ENCODE measurements at regions not wholly inside any gene's neighbourhood (a gene's known extent, or its start where the extent isn't known, plus 50 kb on each side); places are given as distances from the start of the nearest gene placed in this dataset.

GRCh38 chr7:119969763-119970162 is 303.2 kb upstream of the KCND2 start:
- Mint-ChIP-seq H3K4me1 (ENCODE audit: unreplicated experiment) (no peaks in the 10 kb centered on the region), H3K9me3 (no peaks in the 10 kb centered on the region), H3K4me3 (no peak overlapping the region), H3K27me3 (no peaks in the 10 kb centered on the region), H3K36me3 (no peaks in the 10 kb centered on the region), H3K27ac (no peak overlapping the region)
- DNase-seq (ENCODE audit: extremely low spot score, unreplicated experiment): no peak
- TF ChIP-seq CTCF (conservative IDR thresholded peaks at IDR 0.05): no peak

GRCh38 chr7:119974972-119975371 is 298.0 kb upstream of the KCND2 start:
- Mint-ChIP-seq H3K27me3 (no peaks in the 10 kb centered on the region), H3K4me3 (no peak overlapping the region), H3K27ac (no peak overlapping the region), H3K9me3 (no peaks in the 10 kb centered on the region), H3K36me3 (no peaks in the 10 kb centered on the region), H3K4me1 (ENCODE audit: unreplicated experiment) (no peaks in the 10 kb centered on the region)
- DNase-seq (ENCODE audit: extremely low spot score, unreplicated experiment): no peak
- TF ChIP-seq CTCF (conservative IDR thresholded peaks at IDR 0.05): no peak

- no peak for TF ChIP-seq CTCF (conservative IDR thresholded peaks at IDR 0.05)
- Mint-ChIP-seq H3K4me3 (no peak overlapping the region), H3K27ac (no peak overlapping the region), H3K36me3 (no peaks in the 10 kb centered on the region), H3K27me3 (no peaks in the 10 kb centered on the region), H3K4me1 (ENCODE audit: unreplicated experiment) (no peaks in the 10 kb centered on the region), H3K9me3 (no peaks in the 10 kb centered on the region)
- no peak for DNase-seq (ENCODE audit: extremely low spot score, unreplicated experiment)
Observed at GRCh38 chr7:119982884-119983283, 290.1 kb upstream of the KCND2 start.

GRCh38 chr7:119983468-119983867 is 289.5 kb upstream of the KCND2 start:
- Mint-ChIP-seq H3K36me3 (no peaks in the 10 kb centered on the region), H3K27ac (no peak overlapping the region), H3K9me3 (no peaks in the 10 kb centered on the region)

GRCh38 chr7:119984247-119984646 is 288.7 kb upstream of the KCND2 start:
- no peaks in the 10 kb centered on the region for H3K4me1 Mint-ChIP-seq (ENCODE audit: unreplicated experiment)
- no peak overlapping the region for H3K4me3 Mint-ChIP-seq
- H3K9me3 Mint-ChIP-seq: no peaks in the 10 kb centered on the region
- H3K27ac Mint-ChIP-seq: no peak overlapping the region
- no peak for TF ChIP-seq CTCF (conservative IDR thresholded peaks at IDR 0.05)
- no peaks in the 10 kb centered on the region for H3K27me3 Mint-ChIP-seq
- H3K36me3 Mint-ChIP-seq: no peaks in the 10 kb centered on the region
- no peak for DNase-seq (ENCODE audit: extremely low spot score, unreplicated experiment)

More at GRCh38 chr7:119983468-119983867, 289.5 kb upstream of the KCND2 start:
- no peak for DNase-seq (ENCODE audit: extremely low spot score, unreplicated experiment)
- TF ChIP-seq CTCF (conservative IDR thresholded peaks at IDR 0.05): no peak
- no peaks in the 10 kb centered on the region for H3K27me3 Mint-ChIP-seq
- H3K4me3 Mint-ChIP-seq: no peak overlapping the region
- no peaks in the 10 kb centered on the region for H3K4me1 Mint-ChIP-seq (ENCODE audit: unreplicated experiment)

- Mint-ChIP-seq H3K27ac (no peak overlapping the region), H3K9me3 (no peaks in the 10 kb centered on the region), H3K4me3 (no peak overlapping the region), H3K4me1 (ENCODE audit: unreplicated experiment) (no peaks in the 10 kb centered on the region), H3K36me3 (no peaks in the 10 kb centered on the region), H3K27me3 (no peaks in the 10 kb centered on the region)
- TF ChIP-seq CTCF (conservative IDR thresholded peaks at IDR 0.05): no peak
- DNase-seq (ENCODE audit: extremely low spot score, unreplicated experiment): no peak
Observed at GRCh38 chr7:119988401-119988800, 284.6 kb upstream of the KCND2 start.
